ENCODE measurements at regions not wholly inside any gene's neighbourhood (a gene's known extent, or its start where the extent isn't known, plus 50 kb on each side); places are given as distances from the start of the nearest gene placed in this dataset.
"Not testable (repeated sequence)": the region's sequence is repeated elsewhere in the genome, so short reads cannot be mapped to it uniquely, and the experiment has no call there.

GRCh38 chr4:9547470-9547869 lies 103.3 kb downstream of the DEFB131A start:
- H3K4me1 ChIP-seq (ENCODE audit: insufficient read depth, low read length); H3K27me3 ChIP-seq (ENCODE audit: control insufficient read depth in 1 of 2, insufficient read depth in 2 of 2, low read length in 2 of 2); H3K9me3 ChIP-seq (ENCODE audit: low read length); H3K4me3 ChIP-seq (ENCODE audit: low read depth in 1 of 2, low read length in 2 of 2); H3K36me3 ChIP-seq (ENCODE audit: insufficient read depth, low read length); H3K9ac ChIP-seq (ENCODE audit: low read length); H3K27ac ChIP-seq (ENCODE audit: low read depth, low read length): not testable (repeated sequence)

GRCh38 chr4:9556076-9556475 lies 111.9 kb downstream of the DEFB131A start:
- H3K9ac ChIP-seq (ENCODE audit: low read length); H3K4me1 ChIP-seq (ENCODE audit: insufficient read depth, low read length); H3K9me3 ChIP-seq (ENCODE audit: low read length); H3K27ac ChIP-seq (ENCODE audit: low read depth, low read length); H3K27me3 ChIP-seq (ENCODE audit: control insufficient read depth in 1 of 2, insufficient read depth in 2 of 2, low read length in 2 of 2); H3K4me3 ChIP-seq (ENCODE audit: low read depth in 1 of 2, low read length in 2 of 2); H3K36me3 ChIP-seq (ENCODE audit: insufficient read depth, low read length): not testable (repeated sequence)

- H3K27me3 ChIP-seq (ENCODE audit: control insufficient read depth in 1 of 2, insufficient read depth in 2 of 2, low read length in 2 of 2); H3K9ac ChIP-seq (ENCODE audit: low read length); H3K27ac ChIP-seq (ENCODE audit: low read depth, low read length); H3K36me3 ChIP-seq (ENCODE audit: insufficient read depth, low read length); H3K4me1 ChIP-seq (ENCODE audit: insufficient read depth, low read length); H3K4me3 ChIP-seq (ENCODE audit: low read depth in 1 of 2, low read length in 2 of 2): not testable (repeated sequence)
- H3K9me3 ChIP-seq (ENCODE audit: low read length) = peaks cover 10% of the 10 kb centered on the region
These were observed 133.7 kb downstream of the DEFB131A start for GRCh38 chr4:9577869-9578268.

GRCh38 chr4:9582880-9583279 lies 138.7 kb downstream of the DEFB131A start:
- H3K36me3 ChIP-seq (ENCODE audit: insufficient read depth, low read length); H3K9ac ChIP-seq (ENCODE audit: low read length); H3K27ac ChIP-seq (ENCODE audit: low read depth, low read length); H3K27me3 ChIP-seq (ENCODE audit: control insufficient read depth in 1 of 2, insufficient read depth in 2 of 2, low read length in 2 of 2); H3K4me3 ChIP-seq (ENCODE audit: low read depth in 1 of 2, low read length in 2 of 2); H3K4me1 ChIP-seq (ENCODE audit: insufficient read depth, low read length): not testable (repeated sequence)
- H3K9me3 ChIP-seq (ENCODE audit: low read length) = peaks cover 10% of the 10 kb centered on the region

GRCh38 chr4:9592010-9592409 lies 147.8 kb downstream of the DEFB131A start:
- H3K27ac ChIP-seq (ENCODE audit: low read depth, low read length) = no peak overlapping the region
- H3K4me3 ChIP-seq (ENCODE audit: low read depth in 1 of 2, low read length in 2 of 2) = no peak overlapping the region
- no peaks in the 10 kb centered on the region for H3K4me1 ChIP-seq (ENCODE audit: insufficient read depth, low read length)
- no peaks in the 10 kb centered on the region for H3K27me3 ChIP-seq (ENCODE audit: control insufficient read depth in 1 of 2, insufficient read depth in 2 of 2, low read length in 2 of 2)
- H3K9me3 ChIP-seq (ENCODE audit: low read length) = no peaks in the 10 kb centered on the region
- no peak overlapping the region for H3K9ac ChIP-seq (ENCODE audit: low read length)
- no peaks in the 10 kb centered on the region for H3K36me3 ChIP-seq (ENCODE audit: insufficient read depth, low read length)

- Histone ChIP-seq H3K4me1 (ENCODE audit: insufficient read depth, low read length) (no peaks in the 10 kb centered on the region), H3K4me3 (ENCODE audit: low read depth in 1 of 2, low read length in 2 of 2) (no peak overlapping the region), H3K36me3 (ENCODE audit: insufficient read depth, low read length) (no peaks in the 10 kb centered on the region), H3K27me3 (ENCODE audit: control insufficient read depth in 1 of 2, insufficient read depth in 2 of 2, low read length in 2 of 2) (no peaks in the 10 kb centered on the region), H3K27ac (ENCODE audit: low read depth, low read length) (no peak overlapping the region), H3K9me3 (ENCODE audit: low read length) (no peaks in the 10 kb centered on the region), H3K9ac (ENCODE audit: low read length) (no peak overlapping the region)
These were observed 150.7 kb downstream of the DEFB131A start for GRCh38 chr4:9594948-9595347.

- not testable (repeated sequence) for H3K9ac ChIP-seq (ENCODE audit: low read length); H3K27ac ChIP-seq (ENCODE audit: low read depth, low read length); H3K4me1 ChIP-seq (ENCODE audit: insufficient read depth, low read length); H3K27me3 ChIP-seq (ENCODE audit: control insufficient read depth in 1 of 2, insufficient read depth in 2 of 2, low read length in 2 of 2); H3K36me3 ChIP-seq (ENCODE audit: insufficient read depth, low read length); H3K9me3 ChIP-seq (ENCODE audit: low read length); H3K4me3 ChIP-seq (ENCODE audit: low read depth in 1 of 2, low read length in 2 of 2)
These were observed 151.3 kb downstream of the DEFB131A start for GRCh38 chr4:9595531-9595930.

- H3K4me1 ChIP-seq (ENCODE audit: insufficient read depth, low read length) = no peaks in the 10 kb centered on the region
- H3K27ac ChIP-seq (ENCODE audit: low read depth, low read length) = no peak overlapping the region
- H3K36me3 ChIP-seq (ENCODE audit: insufficient read depth, low read length) = no peaks in the 10 kb centered on the region
- H3K9ac ChIP-seq (ENCODE audit: low read length) = no peak overlapping the region
- no peaks in the 10 kb centered on the region for H3K27me3 ChIP-seq (ENCODE audit: control insufficient read depth in 1 of 2, insufficient read depth in 2 of 2, low read length in 2 of 2)
- no peaks in the 10 kb centered on the region for H3K9me3 ChIP-seq (ENCODE audit: low read length)
- no peak overlapping the region for H3K4me3 ChIP-seq (ENCODE audit: low read depth in 1 of 2, low read length in 2 of 2)
These were observed 155.1 kb downstream of the DEFB131A start for GRCh38 chr4:9599266-9599665.

GRCh38 chr4:9600246-9600645 lies 156.0 kb downstream of the DEFB131A start:
- Histone ChIP-seq H3K36me3 (ENCODE audit: insufficient read depth, low read length) (no peaks in the 10 kb centered on the region), H3K27me3 (ENCODE audit: control insufficient read depth in 1 of 2, insufficient read depth in 2 of 2, low read length in 2 of 2) (no peaks in the 10 kb centered on the region), H3K9me3 (ENCODE audit: low read length) (no peaks in the 10 kb centered on the region), H3K9ac (ENCODE audit: low read length) (no peak overlapping the region), H3K27ac (ENCODE audit: low read depth, low read length) (no peak overlapping the region), H3K4me3 (ENCODE audit: low read depth in 1 of 2, low read length in 2 of 2) (no peak overlapping the region), H3K4me1 (ENCODE audit: insufficient read depth, low read length) (no peaks in the 10 kb centered on the region)

- Histone ChIP-seq H3K36me3 (ENCODE audit: insufficient read depth, low read length) (no peaks in the 10 kb centered on the region), H3K9me3 (ENCODE audit: low read length) (no peaks in the 10 kb centered on the region), H3K27me3 (ENCODE audit: control insufficient read depth in 1 of 2, insufficient read depth in 2 of 2, low read length in 2 of 2) (no peaks in the 10 kb centered on the region), H3K4me3 (ENCODE audit: low read depth in 1 of 2, low read length in 2 of 2) (peak overlapping the region in 1 of 2 donors; percentile 18), H3K9ac (ENCODE audit: low read length) (no peak overlapping the region), H3K27ac (ENCODE audit: low read depth, low read length) (no peak overlapping the region), H3K4me1 (ENCODE audit: insufficient read depth, low read length) (no peaks in the 10 kb centered on the region)
These were observed 158.2 kb downstream of the DEFB131A start for GRCh38 chr4:9602389-9602914.

GRCh38 chr4:9604031-9604892 lies 160.0 kb downstream of the DEFB131A start:
- H3K27ac ChIP-seq (ENCODE audit: low read depth, low read length); H3K36me3 ChIP-seq (ENCODE audit: insufficient read depth, low read length); H3K9me3 ChIP-seq (ENCODE audit: low read length); H3K4me1 ChIP-seq (ENCODE audit: insufficient read depth, low read length); H3K27me3 ChIP-seq (ENCODE audit: control insufficient read depth in 1 of 2, insufficient read depth in 2 of 2, low read length in 2 of 2); H3K9ac ChIP-seq (ENCODE audit: low read length): not testable (repeated sequence)
- peak overlapping the region in 1 of 2 donors; percentile 55 for H3K4me3 ChIP-seq (ENCODE audit: low read depth in 1 of 2, low read length in 2 of 2)

- H3K27ac ChIP-seq (ENCODE audit: low read depth, low read length); H3K9ac ChIP-seq (ENCODE audit: low read length); H3K4me1 ChIP-seq (ENCODE audit: insufficient read depth, low read length); H3K36me3 ChIP-seq (ENCODE audit: insufficient read depth, low read length); H3K9me3 ChIP-seq (ENCODE audit: low read length); H3K27me3 ChIP-seq (ENCODE audit: control insufficient read depth in 1 of 2, insufficient read depth in 2 of 2, low read length in 2 of 2): not testable (repeated sequence)
- H3K4me3 ChIP-seq (ENCODE audit: low read depth in 1 of 2, low read length in 2 of 2) = peak overlapping the region in 1 of 2 donors; percentile 55
These were observed 160.6 kb downstream of the DEFB131A start for GRCh38 chr4:9604893-9605190.
